Gastroesophageal sphincter (tissue), 4 donors: ENCODE measurements at regions not wholly inside any gene's neighbourhood (a gene's known extent, or its start where the extent isn't known, plus 50 kb on each side); places are given as distances from the start of the nearest gene placed in this dataset.

Experiments used
- ATAC-seq: fragments of 150-250 bp; one replicate; pipeline ENCODE4 v1.9.1; 2016; ENCODE audit warnings: mild to moderate bottlenecking, moderate library complexity
- H3K27ac ChIP-seq, 4 donors: fragments of 200-600 bp; sonication (generic) in 3 of 4; 1 replicate in 3 of 4; 2 replicates in 1 of 4; pipeline ENCODE4 v1.5.1; 2016 to 2019
- H3K27me3 ChIP-seq: fragments of 200-600 bp; sonication (generic); one replicate; pipeline ENCODE4 v1.5.1; 2019
- H3K36me3 ChIP-seq, 2 donors: fragments of 200-600 bp; sonication (generic); one replicate each; pipeline ENCODE4 v1.5.1; 2019; ENCODE audit warnings: control low read depth in 1 of 2
- H3K4me1 ChIP-seq, 3 donors: fragments of 200-600 bp; sonication (generic); 1 replicate in 2 of 3; 2 replicates in 1 of 3; pipeline ENCODE4 v1.5.1; 2016 to 2019; ENCODE audit warnings: control low read depth in 2 of 3
- H3K4me3 ChIP-seq, 2 donors: fragments of 200-600 bp; sonication (generic); one replicate each; pipeline ENCODE4 v1.5.1; 2019; ENCODE audit warnings: mild to moderate bottlenecking in 1 of 2, moderate library complexity in 1 of 2
- H3K9me3 ChIP-seq, 3 donors: fragments of 200-600 bp; sonication (generic); one replicate each; pipeline ENCODE4 v1.5.1; 2017 to 2019; ENCODE audit warnings: control low read depth in 2 of 3
- EP300 ChIP-seq: sonication (generic); formaldehyde crosslinking; IDR thresholded peaks from one replicate; pipeline ENCODE4 v1.6.1; 2017; ENCODE audit warnings: antibody characterized with exemption, mild to moderate bottlenecking
- POLR2A ChIP-seq, 2 donors: fragments of 450-650 bp; IDR thresholded peaks; one replicate each; pipeline ENCODE4 v1.6.1; 2017; ENCODE audit warnings: antibody characterized with exemption in 2 of 2, mild to moderate bottlenecking in 2 of 2, moderate library complexity in 1 of 2
- POLR2AphosphoS5 ChIP-seq: sonication (generic); formaldehyde crosslinking; IDR thresholded peaks from one replicate; pipeline ENCODE4 v1.6.1; 2017; ENCODE audit warnings: antibody characterized with exemption
- WGBS, 2 donors: methylation state at CpG; one replicate each; pipeline ENCODE4 v1.1.5; 2018; ENCODE audit warnings: low coverage in 1 of 2; 5-methylcytosine and 5-hydroxymethylcytosine counted together
- TF ChIP-seq, protein P1 (sequence below), 4 experiments: fragments of 200-600 bp in 2 of 4; fragments of 450-650 bp in 2 of 4; sonication (generic) in 1 of 4; IDR thresholded peaks; one replicate each; pipeline ENCODE4 v1.5.1; 2017 to 2019; ENCODE audit warnings: antibody characterized with exemption in 4 of 4, mild to moderate bottlenecking in 2 of 4, moderate library complexity in 2 of 4

DNA sequence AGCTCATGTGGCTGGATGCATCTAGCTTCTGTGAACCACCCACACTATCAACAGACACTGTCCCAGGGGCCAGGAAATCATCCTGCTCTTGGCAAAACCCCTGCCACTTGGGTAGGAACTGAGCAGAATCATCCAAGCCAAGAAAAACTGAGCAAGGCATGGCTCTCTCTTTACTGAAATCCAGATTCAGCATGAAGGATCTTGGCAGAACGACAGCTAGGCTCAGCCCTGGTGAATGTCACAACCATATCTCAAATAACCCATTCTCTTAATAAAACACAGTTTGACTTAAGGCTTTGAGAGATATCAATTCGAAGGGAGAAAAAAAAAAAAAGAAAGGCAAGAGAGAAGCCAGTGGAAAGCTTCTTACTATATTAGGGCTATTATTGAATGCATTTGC, 72.2 kb downstream of the MAF start:
- peaks cover 3% of the 10 kb centered on the region for H3K27me3 ChIP-seq
- H3K27ac ChIP-seq: no peak overlapping the region
- H3K9me3 ChIP-seq: no peaks in the 10 kb centered on the region
- no peak for ATAC-seq
- no peaks in the 10 kb centered on the region for H3K36me3 ChIP-seq
- WGBS, 2 donors: 0 to 9% methylated on average over 1 to 2 of the region's 2 CpGs
- peaks cover 0 to 7% (median 0%) of the 10 kb centered on the region in 3 donors for H3K4me1 ChIP-seq
- no peak for TF ChIP-seq EP300
- no peak overlapping the region for H3K4me3 ChIP-seq

DNA sequence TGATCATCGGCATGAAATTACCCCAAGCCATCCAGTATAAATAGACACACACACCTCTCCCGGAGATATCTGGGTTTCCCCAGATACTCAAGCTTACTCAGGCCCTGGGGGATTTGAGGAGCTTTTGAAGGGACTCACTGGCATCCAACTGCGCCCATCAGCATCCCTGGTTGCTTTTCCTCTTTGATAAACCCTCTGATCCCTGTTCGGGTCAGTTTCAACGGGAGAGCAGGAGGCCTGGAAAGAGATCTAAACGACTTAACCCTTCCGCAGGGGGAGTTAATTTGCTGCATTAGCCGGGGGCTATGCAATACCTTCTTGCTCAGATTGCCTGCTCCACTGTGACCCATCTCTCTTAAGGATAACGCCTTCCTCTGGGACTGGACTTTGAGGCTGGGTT, 76.6 kb downstream of the MAF start:
- ATAC-seq: no peak
- H3K27ac ChIP-seq: no peak overlapping the region
- WGBS, 2 donors: 77 to 83% methylated on average over 6 to 9 of the region's 9 CpGs
- H3K4me3 ChIP-seq: no peak overlapping the region
- TF ChIP-seq POLR2AphosphoS5 (no peak), POLR2A (IDR thresholded peaks at IDR 0.05) (no peak), EP300 (no peak)
- TF ChIP-seq, protein P1, sequence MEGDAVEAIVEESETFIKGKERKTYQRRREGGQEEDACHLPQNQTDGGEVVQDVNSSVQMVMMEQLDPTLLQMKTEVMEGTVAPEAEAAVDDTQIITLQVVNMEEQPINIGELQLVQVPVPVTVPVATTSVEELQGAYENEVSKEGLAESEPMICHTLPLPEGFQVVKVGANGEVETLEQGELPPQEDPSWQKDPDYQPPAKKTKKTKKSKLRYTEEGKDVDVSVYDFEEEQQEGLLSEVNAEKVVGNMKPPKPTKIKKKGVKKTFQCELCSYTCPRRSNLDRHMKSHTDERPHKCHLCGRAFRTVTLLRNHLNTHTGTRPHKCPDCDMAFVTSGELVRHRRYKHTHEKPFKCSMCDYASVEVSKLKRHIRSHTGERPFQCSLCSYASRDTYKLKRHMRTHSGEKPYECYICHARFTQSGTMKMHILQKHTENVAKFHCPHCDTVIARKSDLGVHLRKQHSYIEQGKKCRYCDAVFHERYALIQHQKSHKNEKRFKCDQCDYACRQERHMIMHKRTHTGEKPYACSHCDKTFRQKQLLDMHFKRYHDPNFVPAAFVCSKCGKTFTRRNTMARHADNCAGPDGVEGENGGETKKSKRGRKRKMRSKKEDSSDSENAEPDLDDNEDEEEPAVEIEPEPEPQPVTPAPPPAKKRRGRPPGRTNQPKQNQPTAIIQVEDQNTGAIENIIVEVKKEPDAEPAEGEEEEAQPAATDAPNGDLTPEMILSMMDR (IDR thresholded peaks at IDR 0.05): no peak
- peaks cover 0 to 7% (median 0%) of the 10 kb centered on the region in 3 donors for H3K4me1 ChIP-seq
- H3K27me3 ChIP-seq: peaks cover 33% of the 10 kb centered on the region
- no peaks in the 10 kb centered on the region for H3K9me3 ChIP-seq
- no peaks in the 10 kb centered on the region for H3K36me3 ChIP-seq

DNA sequence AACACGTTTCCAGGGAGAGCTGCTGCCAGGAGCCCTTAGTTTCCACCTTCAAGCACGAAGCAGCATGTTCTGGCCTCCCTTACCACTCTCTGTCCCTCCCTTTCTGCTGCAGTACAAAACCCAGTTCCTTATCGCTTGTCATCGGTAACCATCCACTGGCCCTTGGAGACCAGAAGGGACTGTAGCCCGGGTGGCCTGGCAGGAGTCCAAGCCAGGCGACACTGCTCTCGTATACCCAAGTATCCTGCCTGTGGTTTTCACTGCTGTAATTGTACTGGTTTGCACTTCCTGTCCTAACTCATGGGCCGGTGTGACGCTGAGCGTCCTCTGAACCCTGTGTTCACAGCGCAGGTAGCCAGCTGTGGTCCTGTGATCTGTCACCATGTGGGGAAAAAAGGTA, 81.1 kb downstream of the MAF start:
- Histone ChIP-seq H3K27me3 (peaks cover 33% of the 10 kb centered on the region), H3K36me3 (no peaks in the 10 kb centered on the region), H3K4me1 (no peaks in the 10 kb centered on the region), H3K27ac (no peak overlapping the region), H3K4me3 (no peak overlapping the region), H3K9me3 (no peaks in the 10 kb centered on the region)
- TF ChIP-seq EP300 (no peak), POLR2A (IDR thresholded peaks at IDR 0.05) (no peak), POLR2AphosphoS5 (no peak)
- TF ChIP-seq, protein P1 (IDR thresholded peaks at IDR 0.05): no peak
- 67 to 100% methylated on average over 1 to 6 of the region's 11 CpGs for WGBS, 2 donors
- peak; percentile 48 for ATAC-seq

DNA sequence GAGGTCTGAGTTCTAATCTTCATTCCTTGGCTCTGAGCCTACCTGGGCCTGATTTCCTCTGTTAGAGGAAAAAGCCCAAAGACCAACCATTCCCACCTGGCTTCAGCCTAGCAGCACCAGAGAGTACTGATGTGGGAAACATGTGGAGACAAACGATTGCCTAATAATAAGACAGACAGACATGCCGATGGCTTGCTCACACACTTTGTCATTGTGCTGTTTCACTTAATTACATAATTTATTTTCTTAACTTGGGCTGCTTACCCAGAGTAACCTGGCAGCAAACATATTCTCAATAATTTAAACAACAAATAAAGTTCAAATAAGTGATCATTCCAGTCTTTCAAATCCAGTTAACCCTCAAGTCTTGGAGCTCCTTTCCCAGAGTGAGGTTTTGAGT, 83.4 kb downstream of the MAF start:
- no peak for ATAC-seq
- H3K4me1 ChIP-seq: no peaks in the 10 kb centered on the region
- WGBS, 2 donors: 52 to 78% methylated on average over 2 of the region's 2 CpGs
- no peak overlapping the region for H3K27ac ChIP-seq
- no peaks in the 10 kb centered on the region for H3K9me3 ChIP-seq
- H3K36me3 ChIP-seq: no peaks in the 10 kb centered on the region
- TF ChIP-seq POLR2AphosphoS5: no peak
- TF ChIP-seq, protein P1 (IDR thresholded peaks at IDR 0.05): no peak
- TF ChIP-seq EP300: no peak
- TF ChIP-seq POLR2A (IDR thresholded peaks at IDR 0.05): no peak
- peaks cover 27% of the 10 kb centered on the region for H3K27me3 ChIP-seq
- H3K4me3 ChIP-seq: no peak overlapping the region

DNA sequence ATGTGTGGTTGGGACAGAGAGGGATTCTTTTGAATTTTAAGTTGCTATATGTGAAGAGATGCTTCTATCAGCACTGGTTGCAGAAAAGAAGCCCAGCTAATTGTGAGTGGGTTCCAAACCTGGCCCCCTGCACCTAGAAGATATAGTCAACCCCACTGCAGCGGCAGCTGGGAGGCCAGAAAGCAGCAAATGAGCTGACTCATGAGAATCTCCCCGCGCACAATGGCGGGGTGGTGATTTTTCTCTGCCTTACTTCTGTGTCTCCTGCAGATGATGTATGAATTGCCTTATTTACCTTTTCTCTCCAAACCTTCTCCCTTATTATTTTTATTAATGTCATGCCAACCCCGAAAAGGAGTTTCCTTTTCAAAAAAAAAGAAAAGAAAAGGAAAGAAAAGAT, 89.7 kb downstream of the MAF start:
- 87 to 96% methylated on average over 5 of the region's 5 CpGs for WGBS, 2 donors
- TF ChIP-seq, protein P1 (IDR thresholded peaks at IDR 0.05): no peak
- TF ChIP-seq EP300: no peak
- no peak for TF ChIP-seq POLR2A (IDR thresholded peaks at IDR 0.05)
- no peak for TF ChIP-seq POLR2AphosphoS5
- H3K4me1 ChIP-seq: peaks cover 0 to 8% (median 0%) of the 10 kb centered on the region in 3 donors
- H3K9me3 ChIP-seq: no peaks in the 10 kb centered on the region
- H3K36me3 ChIP-seq: no peaks in the 10 kb centered on the region
- H3K27me3 ChIP-seq: no peaks in the 10 kb centered on the region
- H3K27ac ChIP-seq: no peak overlapping the region
- no peak overlapping the region for H3K4me3 ChIP-seq
- ATAC-seq: no peak
